ENCODE measurements at regions not wholly inside any gene's neighbourhood (a gene's known extent, or its start where the extent isn't known, plus 50 kb on each side); places are given as distances from the start of the nearest gene placed in this dataset.

DNA sequence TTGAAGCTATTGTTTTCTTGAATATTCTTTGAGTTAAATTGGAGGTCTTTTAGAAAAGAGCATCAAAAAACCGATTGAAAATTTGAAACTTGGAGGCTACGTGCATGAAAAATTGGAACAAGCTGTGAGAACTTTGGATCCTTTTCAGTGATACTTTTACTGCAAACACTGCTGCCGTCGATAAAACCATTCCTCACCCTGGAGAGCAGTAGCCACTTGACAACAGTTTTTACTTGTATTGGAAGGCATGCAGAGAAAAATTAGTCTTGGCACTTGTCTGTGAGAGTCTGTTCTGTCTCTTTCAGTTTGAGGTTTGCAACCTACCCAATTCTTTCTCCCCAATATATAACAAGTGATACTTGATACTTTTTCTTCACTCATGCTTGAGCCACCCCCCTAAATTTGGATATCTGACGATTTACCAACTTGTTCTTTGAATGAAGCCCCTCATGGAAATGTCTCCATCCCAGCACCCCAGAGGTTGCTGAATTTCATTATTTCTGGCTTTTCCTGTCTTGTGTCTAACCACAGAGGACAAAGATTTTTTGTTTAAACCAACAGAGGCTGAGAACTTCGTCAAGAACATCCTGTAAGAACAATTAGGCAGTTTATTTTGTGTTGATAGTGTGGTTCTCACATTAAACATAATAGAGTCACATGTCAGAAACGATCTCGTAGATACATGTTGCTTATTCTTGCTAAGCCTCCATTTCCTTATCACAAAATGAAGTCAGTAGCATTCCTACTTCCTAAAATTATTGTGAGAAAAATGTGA lies 307.3 kb upstream of the PLSCR5 start:
- TF ChIP-seq, protein P1, sequence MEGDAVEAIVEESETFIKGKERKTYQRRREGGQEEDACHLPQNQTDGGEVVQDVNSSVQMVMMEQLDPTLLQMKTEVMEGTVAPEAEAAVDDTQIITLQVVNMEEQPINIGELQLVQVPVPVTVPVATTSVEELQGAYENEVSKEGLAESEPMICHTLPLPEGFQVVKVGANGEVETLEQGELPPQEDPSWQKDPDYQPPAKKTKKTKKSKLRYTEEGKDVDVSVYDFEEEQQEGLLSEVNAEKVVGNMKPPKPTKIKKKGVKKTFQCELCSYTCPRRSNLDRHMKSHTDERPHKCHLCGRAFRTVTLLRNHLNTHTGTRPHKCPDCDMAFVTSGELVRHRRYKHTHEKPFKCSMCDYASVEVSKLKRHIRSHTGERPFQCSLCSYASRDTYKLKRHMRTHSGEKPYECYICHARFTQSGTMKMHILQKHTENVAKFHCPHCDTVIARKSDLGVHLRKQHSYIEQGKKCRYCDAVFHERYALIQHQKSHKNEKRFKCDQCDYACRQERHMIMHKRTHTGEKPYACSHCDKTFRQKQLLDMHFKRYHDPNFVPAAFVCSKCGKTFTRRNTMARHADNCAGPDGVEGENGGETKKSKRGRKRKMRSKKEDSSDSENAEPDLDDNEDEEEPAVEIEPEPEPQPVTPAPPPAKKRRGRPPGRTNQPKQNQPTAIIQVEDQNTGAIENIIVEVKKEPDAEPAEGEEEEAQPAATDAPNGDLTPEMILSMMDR (conservative IDR thresholded peaks at IDR 0.05 in 1 of 2, IDR thresholded peaks at IDR 0.05 in 1 of 2; ENCODE audit: extremely low read depth in 1 of 2, insufficient read depth in 1 of 2, low read depth in 1 of 2, low read length in 2 of 2) = no peak
- TF ChIP-seq EZH2 (IDR thresholded peaks at IDR 0.05; ENCODE audit: borderline replicate concordance, low read length) = no peak
